GM12864 (cell line): ENCODE measurements at regions not wholly inside any gene's neighbourhood (a gene's known extent, or its start where the extent isn't known, plus 50 kb on each side); places are given as distances from the start of the nearest gene placed in this dataset.
"Not testable (repeated sequence)": the region's sequence is repeated elsewhere in the genome, so short reads cannot be mapped to it uniquely, and the experiment has no call there.

Experiments used
- DNase-seq: peaks from one replicate; pipeline ENCODE4 v3.0.0-alpha.2; 2011; ENCODE audit warnings: low read depth
- H3K4me3 ChIP-seq: 2 replicates; pipeline ENCODE4 v1.5.1; 2011; ENCODE audit warnings: mild to moderate bottlenecking, low read depth, low read length, control low read depth
- CTCF ChIP-seq: IDR thresholded peaks from 2 replicates; pipeline ENCODE4 v1.5.1; 2011; ENCODE audit warnings: low read depth, mild to moderate bottlenecking, moderate library complexity, low read length, control low read depth, inconsistent platforms; ENCODE audit errors: missing control alignments

- DNase-seq: no peak
- no peak overlapping the region for H3K4me3 ChIP-seq
- no peak for TF ChIP-seq CTCF
Observed at GRCh38 chr7:131152766-131153165, 174.9 kb upstream of the MKLN1 start.

GRCh38 chr7:131154380-131154779 lies 173.3 kb upstream of the MKLN1 start:
- DNase-seq: no peak
- H3K4me3 ChIP-seq: no peak overlapping the region
- TF ChIP-seq CTCF: no peak

GRCh38 chr7:131157530-131158243 lies 170.0 kb upstream of the MKLN1 start:
- DNase-seq: no peak
- no peak for TF ChIP-seq CTCF

GRCh38 chr7:131158244-131158636 lies 169.4 kb upstream of the MKLN1 start:
- not testable (repeated sequence) for DNase-seq, H3K4me3 ChIP-seq

More at GRCh38 chr7:131157530-131158243, 170.0 kb upstream of the MKLN1 start:
- no peak overlapping the region for H3K4me3 ChIP-seq

- no peak for TF ChIP-seq CTCF
- DNase-seq: no peak
- H3K4me3 ChIP-seq: no peak overlapping the region
Observed at GRCh38 chr7:131159961-131160361, 167.7 kb upstream of the MKLN1 start.

- no peak for DNase-seq
- no peak overlapping the region for H3K4me3 ChIP-seq
- no peak for TF ChIP-seq CTCF
Observed at GRCh38 chr7:131161103-131161502, 166.6 kb upstream of the MKLN1 start.

- H3K4me3 ChIP-seq: no peak overlapping the region
- TF ChIP-seq CTCF: no peak
- DNase-seq: no peak
Observed at GRCh38 chr7:131164025-131164925, 163.4 kb upstream of the MKLN1 start.
